HG03432 (cell line): ENCODE measurements at regions not wholly inside any gene's neighbourhood (a gene's known extent, or its start where the extent isn't known, plus 50 kb on each side); places are given as distances from the start of the nearest gene placed in this dataset.
"Not testable (repeated sequence)": the region's sequence is repeated elsewhere in the genome, so short reads cannot be mapped to it uniquely, and the experiment has no call there.

Experiments used
- ATAC-seq: cut with Tn5 transposase; IDR thresholded peaks from one replicate; pipeline ENCODE4 v1.9.1; 2021; ENCODE audit warnings: mild to moderate bottlenecking, moderate library complexity; ENCODE audit not compliant: unreplicated experiment

DNA sequence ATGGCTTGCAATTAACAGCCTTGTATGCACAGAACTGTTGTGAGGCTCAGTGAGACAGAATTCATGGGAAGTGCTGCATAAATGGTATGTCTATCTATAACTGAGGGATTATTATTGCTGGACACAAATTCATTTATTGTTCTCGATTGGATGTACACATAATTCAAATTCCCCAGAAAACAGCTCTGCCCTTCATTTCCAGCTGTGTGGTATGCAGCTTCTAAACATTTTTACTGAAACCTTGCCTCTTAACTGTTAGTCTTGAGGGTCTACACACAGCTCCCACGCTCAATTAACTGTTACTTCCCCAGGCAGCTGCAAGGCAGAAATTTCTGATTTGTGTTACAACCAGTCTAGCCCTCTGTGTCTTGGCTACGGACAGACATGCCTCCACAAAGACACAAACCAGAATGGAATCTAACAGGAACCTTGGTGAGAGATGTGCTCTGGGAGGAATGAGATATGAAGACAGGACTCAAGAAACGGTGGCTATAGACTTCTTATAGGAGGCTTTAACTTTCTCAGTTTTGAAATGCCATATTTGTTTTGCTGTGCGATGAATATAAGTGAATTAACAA, 139.7 kb upstream of the TBL1XR1 start:
- no peak for ATAC-seq

DNA sequence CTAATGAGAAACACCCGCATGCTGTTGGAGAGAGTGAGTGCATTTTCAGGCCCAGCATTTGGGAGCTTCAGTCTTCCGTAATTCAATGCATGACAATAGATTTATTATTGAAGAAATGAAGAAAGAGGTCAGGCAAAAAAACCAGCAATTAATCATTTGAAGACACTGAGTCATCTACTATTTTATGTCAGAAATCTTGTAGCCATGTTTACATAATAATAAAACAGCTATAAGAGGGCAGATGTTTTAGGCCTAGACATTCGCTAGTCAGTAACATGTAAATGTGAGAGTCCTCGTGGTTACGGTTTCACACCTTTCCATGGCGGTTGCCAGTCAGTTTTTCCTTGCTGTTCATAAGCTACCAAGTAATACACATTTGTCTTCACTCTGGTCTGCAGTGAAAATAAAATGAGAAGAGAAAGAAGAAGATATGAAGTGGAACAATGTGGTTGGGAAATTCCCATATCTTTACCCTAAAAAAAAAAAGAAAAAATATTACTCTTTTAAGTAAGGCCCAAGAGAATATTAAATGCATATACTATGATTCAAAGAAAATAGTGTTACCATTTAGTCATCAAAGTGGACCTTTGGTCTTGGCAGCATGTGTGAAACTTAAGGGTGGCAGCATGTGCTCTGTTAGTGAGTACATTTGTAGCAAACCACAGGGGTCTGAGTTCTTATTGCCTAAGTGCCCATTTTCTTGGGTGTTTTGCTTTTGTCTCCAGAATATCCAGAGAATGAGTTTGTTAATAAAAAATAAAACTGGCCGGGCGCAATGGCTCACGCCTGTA, 140.5 kb upstream of the TBL1XR1 start:
- peak; percentile 84 for ATAC-seq

DNA sequence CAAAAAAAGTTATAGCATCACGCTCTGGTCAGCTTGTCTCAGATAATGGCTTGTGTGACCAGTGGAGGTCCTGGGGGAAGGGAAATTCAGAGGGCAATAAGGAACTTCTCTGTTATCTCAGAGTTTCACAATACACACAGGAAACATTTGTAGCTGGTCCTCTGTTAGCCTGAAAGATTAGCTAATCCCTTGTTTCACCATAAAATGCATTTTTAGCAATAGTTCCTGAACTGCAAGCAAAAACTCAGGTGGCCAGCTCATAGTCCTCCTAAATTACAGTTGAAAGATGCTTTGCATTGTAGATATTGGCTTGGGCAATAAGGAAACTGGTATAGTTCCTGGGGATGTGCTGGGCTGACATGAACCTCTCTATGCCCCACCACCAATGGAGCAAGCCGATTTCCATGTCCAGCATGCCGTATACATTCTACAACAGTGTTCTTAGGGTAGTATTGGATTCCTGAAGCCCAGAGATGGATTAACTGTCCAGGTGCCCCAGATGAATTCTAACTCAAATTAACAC, 141.5 kb upstream of the TBL1XR1 start:
- ATAC-seq, result peak; percentile 51

DNA sequence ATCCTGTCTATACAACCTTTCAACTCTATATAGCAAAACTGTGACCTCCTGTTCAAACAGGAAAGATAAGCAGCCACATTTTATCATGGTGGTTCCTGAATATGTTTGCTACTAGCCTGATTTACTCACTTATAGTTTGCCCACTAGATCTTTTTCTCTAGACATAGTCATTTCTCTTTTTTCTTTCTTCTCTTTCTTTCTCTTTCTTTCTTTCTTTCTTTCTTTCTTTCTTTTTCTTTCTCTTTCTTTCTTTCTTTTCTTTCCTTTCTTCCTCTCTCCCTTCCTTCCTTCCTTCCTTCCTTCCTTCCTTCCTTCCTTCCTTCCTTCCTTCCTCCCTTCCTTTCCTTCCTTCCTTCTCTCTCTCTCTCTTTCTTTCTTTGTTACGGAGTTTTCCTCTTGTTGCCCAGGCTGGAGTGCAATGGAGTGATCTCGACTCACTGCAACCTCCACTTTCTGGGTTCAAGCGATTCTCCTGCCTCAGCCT, 142.0 kb upstream of the TBL1XR1 start:
- ATAC-seq, result peak; percentile 4

DNA sequence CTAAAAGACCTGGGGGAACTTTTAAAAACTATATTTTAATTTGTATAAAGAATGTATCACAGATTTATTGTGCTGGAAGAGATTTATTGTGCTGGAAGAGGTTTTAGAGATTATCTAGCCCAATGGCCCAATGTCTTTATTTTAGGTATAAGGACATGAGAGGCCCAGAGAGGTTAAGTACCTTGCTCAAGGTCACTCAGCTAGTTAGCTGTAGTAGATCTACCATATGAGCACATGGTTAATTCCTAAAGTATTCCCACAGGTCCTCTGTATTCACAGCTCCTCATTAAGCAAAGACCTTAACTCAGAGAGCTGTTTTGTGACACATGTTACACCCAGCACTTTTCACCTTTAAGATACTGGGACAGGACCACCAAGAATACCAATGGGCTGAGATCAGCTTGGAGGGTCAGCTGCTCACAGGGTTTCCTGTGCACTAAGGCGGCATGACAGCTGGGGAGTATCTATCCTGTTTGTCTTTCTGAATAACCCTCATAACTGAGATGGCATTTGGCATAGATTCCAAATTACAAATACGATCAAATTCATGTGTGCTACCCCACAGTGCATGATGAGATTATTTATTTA, 143.1 kb upstream of the TBL1XR1 start:
- ATAC-seq, result no peak

DNA sequence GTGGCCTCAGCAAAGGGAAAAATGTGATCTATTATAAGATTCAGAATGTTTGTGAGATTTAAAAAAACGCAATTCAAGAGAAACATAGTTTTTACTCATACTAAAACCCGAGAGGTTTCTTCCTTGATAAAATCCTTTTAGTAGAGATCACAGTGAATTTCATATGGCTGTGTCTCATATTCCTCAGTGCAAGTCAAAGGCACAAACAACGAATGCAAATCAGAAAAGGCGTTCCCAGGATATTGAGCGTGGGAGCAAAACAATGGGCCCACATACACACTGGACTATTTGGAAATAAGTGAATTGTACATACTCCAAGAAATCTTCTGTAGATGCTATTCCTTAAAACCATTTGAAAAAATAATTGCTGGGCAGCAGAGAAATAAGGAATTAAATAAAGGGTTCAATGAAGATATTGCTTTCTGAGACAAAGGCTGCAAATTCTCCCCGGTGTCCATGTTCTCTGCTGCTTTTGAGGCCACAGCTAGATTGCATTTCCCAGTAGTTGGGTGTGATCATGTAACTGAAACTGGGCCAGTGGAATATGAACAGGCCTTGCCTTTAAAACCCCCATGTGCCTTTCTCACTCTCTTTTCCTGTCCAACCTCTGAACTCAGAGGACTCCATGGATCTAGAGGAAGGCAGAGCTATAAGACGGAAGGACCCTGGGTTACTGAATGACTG, 144.6 kb upstream of the TBL1XR1 start:
- ATAC-seq, result no peak

DNA sequence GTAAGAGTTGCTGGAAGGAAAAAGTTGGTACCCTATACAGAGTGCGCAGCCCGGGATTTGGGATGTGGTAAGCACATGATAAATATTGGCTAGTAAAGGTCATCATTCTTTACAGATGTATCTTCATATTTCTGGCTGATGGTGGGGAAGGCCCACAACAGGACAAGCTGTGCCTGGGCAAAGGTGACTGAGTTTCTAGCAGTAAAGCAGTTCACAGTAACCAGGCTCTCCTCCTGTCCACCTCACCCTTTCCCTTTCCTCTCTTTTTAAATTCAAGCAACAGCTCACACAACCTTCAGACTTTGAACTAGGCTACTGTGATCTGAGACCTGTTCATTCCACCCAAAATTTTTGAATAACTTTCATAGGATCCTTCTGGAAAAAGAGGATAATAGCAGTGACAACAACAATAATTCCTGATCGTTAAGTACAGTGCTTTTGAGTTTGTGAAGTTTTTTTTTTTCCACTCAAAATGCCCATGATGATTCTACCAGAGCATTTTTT, 145.9 kb upstream of the TBL1XR1 start:
- ATAC-seq, result no peak

DNA sequence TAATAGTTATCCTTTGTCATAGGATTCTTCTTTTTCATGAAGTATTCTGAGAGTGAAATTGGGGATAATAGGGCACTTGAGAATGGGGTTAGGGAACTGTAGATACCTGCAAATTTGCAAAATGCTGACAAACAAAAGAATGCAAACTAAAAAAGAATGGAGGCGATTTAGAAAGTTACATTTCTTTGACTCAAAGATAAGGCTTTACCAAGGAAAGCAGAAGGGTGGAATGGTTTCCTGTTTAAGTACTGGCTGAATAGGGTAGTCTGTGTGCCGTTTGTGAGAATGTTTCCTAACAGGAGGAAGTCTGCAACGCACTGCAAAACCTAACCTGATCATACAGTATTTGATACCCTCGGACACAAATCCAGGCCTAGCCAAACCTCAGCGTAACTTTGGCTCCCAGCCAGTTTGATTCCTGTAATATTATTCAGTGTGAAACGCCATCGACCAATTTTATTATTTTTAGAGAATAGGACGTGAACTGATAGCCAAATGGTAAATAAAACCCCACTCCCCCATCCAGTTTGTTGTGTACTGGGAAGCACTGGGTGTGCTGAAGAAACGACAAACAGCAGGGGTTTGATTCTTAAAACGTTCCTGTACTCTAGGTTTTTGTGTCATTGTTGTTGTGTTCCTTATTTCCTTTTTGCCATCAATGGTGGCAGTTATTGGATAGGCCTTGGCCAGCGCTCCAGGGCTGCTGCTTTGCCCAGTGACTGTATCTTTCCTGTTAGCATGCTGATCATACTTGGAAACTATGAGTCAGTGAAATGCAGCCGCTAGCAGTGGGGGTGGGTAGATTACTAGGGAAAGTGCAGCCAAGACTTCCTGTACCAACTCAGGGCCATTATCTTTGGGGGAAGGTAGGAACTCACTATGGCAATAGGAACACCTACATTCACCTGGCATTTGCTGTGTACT, 148.0 kb upstream of the TBL1XR1 start:
- peak; percentile 96 for ATAC-seq

DNA sequence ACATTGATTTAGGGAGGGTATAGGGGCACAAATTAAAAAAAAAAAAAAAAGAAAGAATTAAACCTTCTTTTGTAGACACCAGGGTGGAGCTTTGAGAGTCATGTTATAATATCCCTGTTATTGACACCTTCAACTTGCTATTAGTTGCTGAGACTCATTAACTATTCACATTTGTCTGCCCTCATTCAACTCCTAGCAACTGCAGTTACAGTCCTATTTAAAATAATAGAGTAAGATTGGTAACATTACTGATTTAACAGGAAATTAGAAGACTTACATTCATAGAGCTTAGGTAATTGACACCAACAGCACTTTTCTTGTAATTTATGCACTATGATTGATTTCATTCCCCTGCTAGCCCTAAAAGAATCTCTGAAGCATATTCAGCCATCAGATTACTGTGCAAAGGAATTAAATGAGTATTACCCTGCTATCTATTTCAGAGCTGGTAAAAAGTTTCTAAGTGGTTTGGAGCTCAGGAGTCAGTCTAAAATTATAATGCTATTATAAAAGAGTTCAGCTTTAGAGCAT, 148.8 kb upstream of the TBL1XR1 start:
- ATAC-seq, result peak; percentile 16

DNA sequence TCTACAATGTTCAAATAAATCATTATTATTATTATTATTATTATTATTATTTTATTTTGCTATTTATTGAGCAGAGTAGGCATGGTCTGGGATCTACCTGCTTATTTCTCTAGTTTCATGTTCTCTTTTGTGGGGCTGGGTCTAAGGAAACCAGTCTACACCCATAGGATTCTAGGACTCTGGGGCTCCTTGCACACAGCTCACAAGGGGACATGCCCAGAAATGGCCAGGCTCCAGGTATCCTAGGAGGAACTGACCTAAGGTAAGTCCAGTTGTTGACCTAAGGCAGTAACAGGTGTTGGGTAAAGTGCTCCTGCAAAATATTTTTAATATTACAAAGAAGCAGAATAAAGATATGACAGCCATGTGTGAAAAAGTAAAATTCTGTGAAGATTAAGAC, 149.6 kb upstream of the TBL1XR1 start:
- no peak for ATAC-seq

DNA sequence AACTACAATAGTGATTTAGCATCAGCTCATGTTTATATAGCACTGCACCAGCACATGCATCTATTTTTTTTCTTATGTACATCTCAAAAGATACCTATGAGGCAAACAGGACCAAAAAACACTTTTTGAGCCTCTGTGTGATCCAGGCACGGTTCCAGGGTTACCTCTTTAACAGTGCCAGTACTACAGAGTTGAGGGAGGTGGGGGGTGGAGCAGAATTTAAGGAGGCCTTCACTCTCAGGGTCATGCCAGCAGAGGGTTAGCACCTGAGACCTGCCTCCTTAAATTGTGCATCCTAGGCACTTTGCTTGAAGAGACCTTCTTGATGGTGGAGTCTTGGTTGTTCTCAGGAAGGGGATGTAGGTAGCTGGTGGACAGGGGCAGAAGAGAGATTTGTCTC, 150.3 kb upstream of the TBL1XR1 start:
- ATAC-seq, result no peak

DNA sequence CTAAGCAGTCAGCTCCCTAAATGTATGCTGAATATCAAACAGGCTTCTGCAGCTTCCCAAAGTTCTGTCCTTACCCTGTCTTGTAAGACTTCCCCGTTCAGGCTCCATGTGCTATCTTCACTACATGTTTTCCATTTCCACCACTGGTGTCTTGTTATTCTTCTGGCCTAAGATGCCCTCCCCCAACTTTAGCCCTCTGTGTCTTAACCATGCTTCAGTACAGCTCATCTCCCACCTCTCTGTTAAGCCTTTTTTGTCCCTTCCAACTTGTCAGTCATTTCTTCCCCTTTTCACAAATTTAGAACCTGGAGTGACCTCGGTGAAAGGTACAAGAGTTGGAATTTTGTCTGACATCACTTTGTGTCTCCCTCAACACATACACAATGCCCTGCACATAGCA, 151.7 kb upstream of the TBL1XR1 start:
- ATAC-seq, result no peak

DNA sequence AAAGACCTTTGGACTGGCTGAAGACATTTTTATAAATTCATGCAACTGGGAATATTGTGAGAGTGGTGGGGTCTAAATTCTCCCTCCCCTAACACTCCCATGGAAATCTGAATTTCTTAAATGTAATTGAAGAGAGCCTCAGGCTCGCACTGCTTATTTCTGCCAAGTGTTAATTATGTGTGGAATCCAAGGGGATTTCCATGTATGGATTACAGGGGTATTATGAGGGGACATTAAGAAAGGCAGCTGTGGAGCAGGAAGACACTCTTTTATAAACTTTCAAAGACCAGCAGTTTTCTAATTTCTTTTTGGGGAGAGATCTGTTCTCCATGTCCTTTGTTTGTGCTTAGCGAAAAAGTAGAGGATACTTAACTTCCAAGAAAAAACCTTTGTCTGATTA, 152.1 kb upstream of the TBL1XR1 start:
- ATAC-seq, result no peak

DNA sequence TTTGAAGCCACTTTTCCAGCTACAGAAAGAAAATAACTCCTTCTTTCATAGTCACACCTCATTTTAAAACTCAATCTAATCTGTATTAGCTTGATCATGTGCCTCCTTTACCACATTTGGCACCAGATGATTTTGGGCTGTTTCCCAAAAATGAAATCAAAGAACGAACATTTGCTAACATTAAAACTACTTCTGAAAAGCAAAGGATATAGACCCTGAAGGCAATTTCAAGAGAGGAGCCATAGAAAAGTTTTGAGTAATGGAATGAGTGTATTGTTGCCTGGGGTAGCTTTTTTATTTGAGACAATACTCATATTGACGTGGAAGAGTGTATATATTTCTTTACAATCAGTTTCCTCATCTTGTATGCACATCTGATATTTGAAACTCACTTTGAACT, 152.8 kb upstream of the TBL1XR1 start:
- no peak for ATAC-seq

DNA sequence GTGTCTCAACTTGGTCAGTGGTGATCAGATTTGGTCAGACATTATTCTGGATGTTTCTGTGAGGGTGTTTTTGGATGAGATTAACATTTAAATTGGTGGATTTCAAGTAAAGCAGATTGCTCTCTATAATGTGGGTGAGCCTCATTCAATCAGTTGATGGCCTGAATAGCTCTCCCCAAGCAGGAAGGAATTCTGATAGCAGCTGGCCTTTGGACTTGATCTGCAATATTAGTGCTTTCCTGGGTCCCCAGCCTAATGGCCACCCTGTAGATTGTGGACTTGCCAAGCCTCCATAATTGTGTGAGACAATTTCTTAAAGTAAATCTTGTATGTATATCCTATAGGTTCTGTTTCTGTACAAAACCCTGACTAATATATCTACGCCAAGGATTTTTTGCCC, 153.9 kb upstream of the TBL1XR1 start:
- ATAC-seq, result no peak

DNA sequence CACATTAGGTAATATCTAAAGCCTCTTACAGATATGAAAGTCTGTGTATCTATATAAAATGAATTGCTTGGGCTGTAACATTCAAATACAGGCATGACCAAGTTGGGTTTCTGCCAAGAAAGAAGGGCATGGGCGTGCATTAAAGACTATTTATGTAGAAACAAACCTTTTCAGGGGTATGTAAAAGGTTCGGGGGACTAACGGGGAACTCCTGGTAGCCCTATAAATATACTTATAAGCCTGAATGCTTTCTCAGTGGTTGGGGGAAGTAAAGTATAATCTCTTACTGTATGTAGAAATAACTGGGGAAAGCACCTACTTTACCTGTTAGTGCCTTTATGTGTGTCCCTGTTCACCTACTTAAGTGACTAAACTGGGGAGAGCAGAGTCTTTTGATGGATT, 154.5 kb upstream of the TBL1XR1 start:
- ATAC-seq, result peak; percentile 99

DNA sequence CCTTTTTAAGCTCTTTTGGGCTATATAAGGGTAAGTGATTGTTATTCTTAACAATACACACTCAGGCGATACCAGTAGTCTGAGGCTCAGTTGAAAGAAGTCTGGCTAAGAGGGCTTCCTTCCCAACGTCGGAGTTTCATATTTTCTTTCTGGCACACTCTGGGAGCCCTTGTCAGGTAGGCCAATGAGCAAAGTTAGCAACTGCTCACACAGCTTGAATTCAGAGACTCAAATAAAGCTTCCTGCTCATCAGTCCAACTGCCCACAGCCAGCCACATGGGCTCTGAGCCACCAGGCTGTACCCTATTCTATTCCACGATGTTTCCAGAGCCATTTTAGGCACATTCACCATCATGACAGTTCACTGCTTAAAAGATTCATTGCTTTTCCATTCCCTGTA, 155.1 kb upstream of the TBL1XR1 start:
- ATAC-seq, result no peak

DNA sequence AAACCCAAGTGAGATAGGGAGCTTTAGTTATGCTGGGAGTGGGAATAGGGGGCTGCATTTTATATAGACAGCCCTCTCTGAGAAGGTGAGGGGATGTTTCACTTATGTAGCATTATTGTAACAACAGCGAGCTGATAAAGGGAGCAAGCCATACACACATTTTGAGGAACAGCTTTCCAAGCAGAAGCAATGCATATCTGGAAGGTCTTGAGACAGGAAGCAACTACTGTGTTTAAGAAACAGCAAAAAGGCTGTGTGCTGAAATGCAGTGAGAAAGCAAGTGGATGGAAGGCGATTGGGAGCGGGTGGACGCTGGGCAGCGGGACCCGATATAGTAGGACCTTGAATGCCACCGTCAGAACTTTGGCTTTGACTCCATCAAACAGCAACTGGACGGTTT, 155.9 kb upstream of the TBL1XR1 start:
- no peak for ATAC-seq

DNA sequence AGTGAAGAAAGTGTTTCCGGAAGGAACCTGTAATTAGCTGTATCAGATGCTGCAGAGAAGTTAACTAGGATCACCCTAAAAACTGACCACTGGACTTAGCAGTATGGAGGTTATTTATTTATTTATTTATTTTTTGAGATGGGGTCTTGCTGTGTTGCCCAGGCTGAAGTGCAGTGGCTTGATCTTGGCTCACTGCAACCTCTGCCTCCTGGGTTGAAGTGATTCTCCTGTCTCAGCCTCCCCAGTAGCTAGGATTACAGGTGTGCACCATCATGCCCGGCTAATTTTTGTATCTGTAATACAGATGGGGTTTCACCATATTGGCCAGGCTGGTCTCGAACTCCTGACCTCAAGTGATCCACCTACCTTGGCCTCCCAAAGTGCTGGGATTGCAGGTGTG, 156.6 kb upstream of the TBL1XR1 start:
- ATAC-seq, result not testable (repeated sequence)

DNA sequence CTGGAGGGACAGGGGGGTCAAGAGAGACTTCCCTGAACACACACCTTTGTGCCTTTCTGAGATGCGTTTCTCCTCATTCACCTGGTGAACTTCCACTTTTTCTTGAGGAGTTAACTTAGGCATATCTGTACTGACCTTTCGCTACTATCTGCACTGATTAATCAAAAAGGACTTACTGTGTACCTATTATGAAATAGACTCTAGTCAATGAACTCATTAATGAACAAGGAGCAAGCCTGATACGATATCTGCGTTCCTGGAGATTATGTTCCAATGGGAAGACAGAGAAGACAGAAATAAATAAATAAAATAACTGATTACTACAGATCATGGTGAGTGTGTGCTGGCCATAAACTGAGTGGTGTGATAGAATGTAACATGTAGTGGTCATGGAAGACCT, 157.2 kb upstream of the TBL1XR1 start:
- no peak for ATAC-seq
